Effector memory CD8-positive, alpha-beta T cell (primary cell): ENCODE measurements at regions not wholly inside any gene's neighbourhood (a gene's known extent, or its start where the extent isn't known, plus 50 kb on each side); places are given as distances from the start of the nearest gene placed in this dataset.
"Not testable (repeated sequence)": the region's sequence is repeated elsewhere in the genome, so short reads cannot be mapped to it uniquely, and the experiment has no call there.

Experiments used
- ATAC-seq: fragments of 150-1000 bp; cut with Tn5 transposase; replicated peaks from 2 replicates; pipeline ENCODE4 v1.10.0; 2021; ENCODE audit warnings: mild to moderate bottlenecking, moderate library complexity
- DNase-seq, 3 experiments: peaks; one replicate each; pipeline ENCODE4 v3.0.0; 2021
- H3K27ac Mint-ChIP-seq, 2 donors: one replicate each; pipeline ENCODE4 v1.8.0; 2022; ENCODE audit warnings: mild to moderate bottlenecking in 2 of 2, mixed read lengths in 2 of 2, moderate library complexity in 2 of 2
- H3K27me3 Mint-ChIP-seq, 2 donors: one replicate each; pipeline ENCODE4 v1.8.0; 2022; ENCODE audit warnings: mixed read lengths in 2 of 2
- H3K36me3 Mint-ChIP-seq: one replicate; pipeline ENCODE4 v1.8.0; 2022; ENCODE audit warnings: mild to moderate bottlenecking, moderate library complexity, mixed read lengths; ENCODE audit not compliant: insufficient read depth
- H3K4me1 Mint-ChIP-seq, 2 donors: one replicate each; pipeline ENCODE4 v1.8.0; 2022; ENCODE audit warnings: low read depth in 2 of 2, mixed read lengths in 2 of 2
- H3K4me3 Mint-ChIP-seq, 2 donors: one replicate each; pipeline ENCODE4 v1.8.0; 2022; ENCODE audit warnings: mild to moderate bottlenecking in 2 of 2, mixed read lengths in 2 of 2, moderate library complexity in 2 of 2
- H3K9me3 Mint-ChIP-seq, 2 donors: one replicate each; pipeline ENCODE4 v1.8.0; 2022; ENCODE audit warnings: mixed read lengths in 2 of 2

DNA sequence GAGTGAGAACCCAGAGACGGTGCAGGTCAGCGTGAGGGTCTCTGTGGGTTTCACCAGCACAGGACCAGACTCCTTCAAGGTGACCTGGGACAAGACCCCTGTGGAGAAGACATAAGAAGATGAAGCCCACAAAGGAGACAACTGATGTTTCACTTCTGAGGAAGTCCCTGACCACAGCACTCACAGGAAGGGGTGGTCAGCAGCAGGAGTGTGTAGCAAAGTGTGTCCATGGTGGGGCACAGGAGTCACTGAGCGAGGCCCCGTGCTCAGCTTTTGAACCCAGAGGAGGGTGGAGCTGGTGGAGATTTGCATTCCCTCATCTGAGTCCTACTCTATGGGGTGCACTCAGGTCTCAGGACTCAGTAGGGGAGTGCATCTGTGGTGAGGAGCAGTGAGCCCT, 775.2 kb downstream of the TMEM121 start:
- not testable (repeated sequence) for DNase-seq, H3K4me1 Mint-ChIP-seq, H3K9me3 Mint-ChIP-seq, ATAC-seq, H3K27ac Mint-ChIP-seq, H3K4me3 Mint-ChIP-seq, H3K36me3 Mint-ChIP-seq
- H3K27me3 Mint-ChIP-seq = peaks cover 26 to 67% of the 10 kb centered on the region in 2 donors

DNA sequence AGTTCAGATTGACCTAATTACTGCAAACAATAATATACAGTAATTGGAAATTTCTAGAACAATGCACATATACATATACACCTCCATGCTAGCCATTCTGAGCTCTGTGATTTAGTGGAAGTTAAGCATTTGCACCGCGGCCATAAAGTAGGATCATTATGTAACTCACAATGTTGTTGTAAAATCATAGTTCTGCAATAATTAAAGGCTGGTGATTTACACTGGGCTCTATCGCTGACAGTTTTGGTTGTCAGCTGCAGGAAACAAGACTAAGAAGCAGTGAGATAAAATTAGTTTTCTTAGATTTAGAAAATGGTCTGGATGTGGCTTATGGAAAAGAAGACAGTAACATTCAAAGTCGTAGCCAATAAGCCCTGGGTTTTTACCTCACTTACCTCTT, 776.3 kb downstream of the TMEM121 start:
- no peak for DNase-seq
- H3K27ac Mint-ChIP-seq = no peak overlapping the region
- H3K27me3 Mint-ChIP-seq = peaks cover 21 to 58% of the 10 kb centered on the region in 2 donors

DNA sequence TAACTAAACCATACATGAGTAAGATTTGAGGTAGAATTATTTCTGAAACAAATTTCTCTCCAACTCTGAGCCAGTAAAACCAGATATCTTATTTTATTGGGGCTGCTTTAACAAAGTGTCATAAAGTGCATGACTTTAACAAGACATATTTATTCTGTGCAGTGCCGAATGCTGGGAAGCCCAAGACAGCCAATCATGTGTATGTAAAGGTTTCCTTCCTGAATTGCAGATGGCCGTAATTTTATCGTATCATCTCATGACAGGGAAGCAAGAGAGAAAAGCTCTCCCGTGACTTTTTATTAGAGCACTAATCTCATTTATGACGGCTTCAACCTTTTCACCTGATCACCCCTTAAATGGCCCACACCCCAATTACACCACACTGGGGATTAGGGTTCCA, 777.9 kb downstream of the TMEM121 start:
- H3K27ac Mint-ChIP-seq = no peak overlapping the region
- ATAC-seq = no peak

More for the DNA sequence above, 776.3 kb downstream of the TMEM121 start:
- Mint-ChIP-seq H3K9me3 (no peaks in the 10 kb centered on the region), H3K36me3 (peaks cover 2% of the 10 kb centered on the region), H3K4me3 (no peak overlapping the region), H3K4me1 (peaks cover 0 to 12% of the 10 kb centered on the region in 2 donors)
- no peak for ATAC-seq

DNA sequence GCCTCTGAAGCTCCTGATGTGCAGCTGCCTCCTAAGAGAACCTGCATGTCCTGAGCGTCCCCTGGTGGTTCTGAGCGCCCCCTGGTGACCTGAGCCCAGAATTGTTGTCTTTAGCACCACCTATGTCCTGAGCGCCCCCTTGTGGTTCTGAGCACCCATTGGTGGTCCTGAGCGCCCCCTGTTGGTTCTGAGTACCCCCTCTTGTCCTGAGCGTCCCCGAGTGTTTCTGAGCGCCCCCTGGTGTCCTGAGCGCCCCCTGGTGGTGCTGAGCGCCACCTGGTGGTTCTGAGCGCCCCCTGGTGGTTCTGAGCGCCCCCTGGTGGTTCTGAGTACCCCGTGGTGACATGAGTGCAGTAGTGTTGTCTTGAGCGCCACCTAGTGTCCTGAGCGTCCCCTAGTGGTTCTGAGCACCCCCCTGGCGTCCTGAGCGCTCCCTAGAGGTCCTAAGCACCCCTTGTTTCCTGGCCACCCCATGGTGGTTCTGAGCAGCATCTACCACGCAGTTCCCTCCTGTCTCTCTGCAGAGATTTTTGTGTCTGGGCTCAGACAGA, 782.5 kb downstream of the TMEM121 start:
- no peaks in the 10 kb centered on the region for H3K9me3 Mint-ChIP-seq
- DNase-seq (peak; percentile 54 to 65 (median 60)), ATAC-seq (peak; percentile 89)
- H3K27me3 Mint-ChIP-seq = peaks cover 20 to 60% of the 10 kb centered on the region in 2 donors
- peak overlapping the region in 1 of 2 donors; percentile 23 for H3K27ac Mint-ChIP-seq
- H3K4me3 Mint-ChIP-seq = no peak overlapping the region
- peaks cover 8% of the 10 kb centered on the region for H3K36me3 Mint-ChIP-seq
- H3K4me1 Mint-ChIP-seq = peaks cover 0 to 7% of the 10 kb centered on the region in 2 donors

More for the DNA sequence above, 777.9 kb downstream of the TMEM121 start:
- Mint-ChIP-seq H3K27me3 (peaks cover 9 to 51% of the 10 kb centered on the region in 2 donors), H3K9me3 (no peaks in the 10 kb centered on the region), H3K4me3 (no peak overlapping the region), H3K36me3 (peaks cover 8% of the 10 kb centered on the region), H3K4me1 (peaks cover 0 to 15% of the 10 kb centered on the region in 2 donors)
- DNase-seq = no peak

DNA sequence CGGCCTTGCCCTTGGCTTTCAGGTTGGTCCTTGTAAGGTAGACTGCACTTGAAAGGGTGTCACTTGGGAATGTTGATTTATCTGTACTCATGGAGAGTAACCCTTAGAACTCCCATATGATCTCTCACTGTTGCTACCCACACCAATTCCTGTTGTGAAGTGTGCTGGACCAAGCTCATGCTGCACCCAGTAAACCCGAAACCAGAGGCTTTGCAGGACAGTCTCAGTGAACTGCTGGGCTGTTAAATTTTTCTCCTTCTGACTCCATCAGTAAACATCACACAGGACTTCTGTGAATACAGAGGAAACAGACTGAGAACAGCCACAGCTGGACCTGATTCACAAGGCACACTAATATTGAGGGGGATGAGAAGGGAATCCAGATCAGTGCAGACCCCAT, 783.0 kb downstream of the TMEM121 start:
- H3K9me3 Mint-ChIP-seq = no peaks in the 10 kb centered on the region
- H3K27ac Mint-ChIP-seq = peak overlapping the region in 1 of 2 donors; percentile 23
- DNase-seq (no peak), ATAC-seq (no peak)
- H3K27me3 Mint-ChIP-seq = peaks cover 20 to 62% of the 10 kb centered on the region in 2 donors
- no peak overlapping the region for H3K4me3 Mint-ChIP-seq
- H3K4me1 Mint-ChIP-seq = peaks cover 0 to 7% of the 10 kb centered on the region in 2 donors
- H3K36me3 Mint-ChIP-seq = peaks cover 8% of the 10 kb centered on the region

DNA sequence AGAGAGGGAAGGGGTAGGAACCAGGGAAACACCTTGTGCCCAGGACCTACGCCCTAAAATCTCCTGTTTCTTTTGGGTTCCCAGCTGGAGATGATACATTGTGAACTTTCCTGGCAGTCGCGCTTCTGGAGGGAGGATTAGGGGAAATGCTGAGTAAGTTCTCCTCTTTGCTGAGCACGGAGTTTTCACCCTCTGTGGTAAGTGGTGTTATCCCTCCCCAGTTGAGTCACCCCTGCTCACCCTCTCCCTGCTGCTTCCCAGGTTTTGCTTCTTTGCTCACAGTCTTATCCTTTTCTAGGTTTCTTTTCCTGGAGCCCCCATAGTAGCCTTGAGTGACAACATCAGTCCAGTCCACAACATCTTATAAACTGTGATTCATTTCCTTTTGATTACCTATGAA, 789.1 kb downstream of the TMEM121 start:
- Mint-ChIP-seq H3K4me3 (no peak overlapping the region), H3K4me1 (no peaks in the 10 kb centered on the region), H3K27me3 (peaks cover 0 to 62% of the 10 kb centered on the region in 2 donors), H3K36me3 (no peaks in the 10 kb centered on the region), H3K9me3 (no peaks in the 10 kb centered on the region), H3K27ac (no peak overlapping the region)
- no peak for DNase-seq
- ATAC-seq = no peak

DNA sequence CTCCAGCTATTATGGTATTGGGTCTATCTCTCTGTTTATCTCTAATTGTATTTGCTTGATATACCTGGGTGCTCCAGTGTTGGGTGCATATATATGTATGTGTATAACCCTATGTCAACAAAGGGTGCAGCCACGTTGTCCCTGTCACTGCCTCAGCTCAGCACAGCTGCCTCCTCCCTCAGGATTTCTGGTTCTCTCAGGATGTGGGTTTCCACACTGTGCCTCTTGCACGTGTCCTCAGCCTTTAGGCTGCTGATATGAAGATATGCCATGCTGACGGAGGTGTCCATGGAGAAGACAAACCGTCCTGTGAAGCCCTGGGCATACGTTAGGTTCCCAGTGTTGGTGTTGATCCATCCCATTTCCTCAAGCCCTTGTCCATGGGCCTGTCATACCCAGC, 791.2 kb downstream of the TMEM121 start:
- no peak overlapping the region for H3K27ac Mint-ChIP-seq
- H3K4me1 Mint-ChIP-seq = no peaks in the 10 kb centered on the region
- ATAC-seq = no peak
- no peaks in the 10 kb centered on the region for H3K9me3 Mint-ChIP-seq
- no peaks in the 10 kb centered on the region for H3K36me3 Mint-ChIP-seq
- peaks cover 15 to 62% of the 10 kb centered on the region in 2 donors for H3K27me3 Mint-ChIP-seq
- no peak overlapping the region for H3K4me3 Mint-ChIP-seq
- DNase-seq = no peak

DNA sequence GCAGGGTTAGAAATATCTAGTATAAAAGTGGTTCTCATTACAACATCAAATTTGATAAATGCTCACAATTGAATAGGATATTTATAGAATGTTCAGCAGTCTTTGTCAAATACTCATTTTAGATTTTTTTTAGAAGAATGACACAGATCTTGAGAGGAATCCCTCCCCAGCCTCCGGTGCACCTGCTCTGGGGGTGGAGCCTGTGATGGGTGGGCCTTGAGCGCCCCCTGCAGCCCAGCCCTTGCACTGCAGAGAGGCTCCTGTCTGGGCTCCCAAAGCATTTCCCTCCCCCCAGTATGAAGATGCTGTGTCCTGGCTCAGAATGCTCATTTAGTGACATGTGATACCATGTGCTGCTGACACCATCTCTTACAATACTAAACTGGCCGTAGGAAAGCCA, 792.3 kb downstream of the TMEM121 start:
- ATAC-seq (no peak), DNase-seq (peak; percentile 15 to 34 (median 29))
- H3K27ac Mint-ChIP-seq = no peak overlapping the region
- H3K4me3 Mint-ChIP-seq = no peak overlapping the region
- no peaks in the 10 kb centered on the region for H3K9me3 Mint-ChIP-seq
- H3K27me3 Mint-ChIP-seq = peaks cover 20 to 68% of the 10 kb centered on the region in 2 donors
- H3K36me3 Mint-ChIP-seq = no peaks in the 10 kb centered on the region
- H3K4me1 Mint-ChIP-seq = no peaks in the 10 kb centered on the region

DNA sequence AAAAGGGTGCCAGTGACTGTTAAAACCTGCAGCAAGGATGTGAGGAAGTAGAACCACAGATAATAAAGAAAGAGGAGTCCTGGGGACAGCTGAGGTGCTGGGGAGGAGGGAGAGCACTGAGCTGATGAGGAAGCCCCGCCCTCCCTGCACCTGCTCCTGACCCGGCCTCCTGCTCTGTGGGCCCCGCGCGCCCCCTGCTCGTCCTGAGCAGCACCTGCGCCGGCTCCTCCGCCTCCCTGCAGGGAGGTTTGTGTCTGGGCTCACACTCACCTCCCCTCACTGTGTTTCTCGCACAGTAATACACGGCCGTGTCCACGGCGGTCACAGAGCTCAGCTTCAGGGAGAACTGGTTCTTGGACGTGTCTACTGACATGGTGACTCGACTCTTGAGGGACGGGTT, 797.6 kb downstream of the TMEM121 start:
- H3K4me3 Mint-ChIP-seq, H3K4me1 Mint-ChIP-seq, H3K9me3 Mint-ChIP-seq, H3K27ac Mint-ChIP-seq, ATAC-seq, DNase-seq, H3K36me3 Mint-ChIP-seq: not testable (repeated sequence)
- peaks cover 26 to 84% of the 10 kb centered on the region in 2 donors for H3K27me3 Mint-ChIP-seq

DNA sequence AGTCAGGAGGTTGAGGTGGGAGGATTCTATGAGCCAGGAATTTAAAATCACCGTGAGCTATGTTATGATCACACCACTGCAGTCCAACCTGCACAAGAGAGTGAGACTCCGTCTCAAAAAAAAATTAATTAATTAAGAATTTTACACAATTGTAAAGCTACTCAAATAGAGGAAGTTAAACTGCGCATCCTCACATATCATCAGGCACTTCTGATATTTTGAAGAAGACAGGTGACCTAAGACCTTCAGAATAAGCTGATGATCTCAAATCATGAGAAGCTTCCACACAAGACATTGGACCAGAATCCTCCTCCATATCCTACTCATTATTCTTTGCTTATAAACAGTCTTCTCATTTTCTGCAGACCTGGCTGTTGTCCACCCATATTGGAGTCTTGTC, 800.9 kb downstream of the TMEM121 start:
- Mint-ChIP-seq H3K4me3 (no peak overlapping the region), H3K4me1 (no peaks in the 10 kb centered on the region), H3K27me3 (peaks cover 28 to 92% of the 10 kb centered on the region in 2 donors), H3K27ac (no peak overlapping the region), H3K9me3 (no peaks in the 10 kb centered on the region), H3K36me3 (no peaks in the 10 kb centered on the region)
- no peak for ATAC-seq
- DNase-seq = no peak

DNA sequence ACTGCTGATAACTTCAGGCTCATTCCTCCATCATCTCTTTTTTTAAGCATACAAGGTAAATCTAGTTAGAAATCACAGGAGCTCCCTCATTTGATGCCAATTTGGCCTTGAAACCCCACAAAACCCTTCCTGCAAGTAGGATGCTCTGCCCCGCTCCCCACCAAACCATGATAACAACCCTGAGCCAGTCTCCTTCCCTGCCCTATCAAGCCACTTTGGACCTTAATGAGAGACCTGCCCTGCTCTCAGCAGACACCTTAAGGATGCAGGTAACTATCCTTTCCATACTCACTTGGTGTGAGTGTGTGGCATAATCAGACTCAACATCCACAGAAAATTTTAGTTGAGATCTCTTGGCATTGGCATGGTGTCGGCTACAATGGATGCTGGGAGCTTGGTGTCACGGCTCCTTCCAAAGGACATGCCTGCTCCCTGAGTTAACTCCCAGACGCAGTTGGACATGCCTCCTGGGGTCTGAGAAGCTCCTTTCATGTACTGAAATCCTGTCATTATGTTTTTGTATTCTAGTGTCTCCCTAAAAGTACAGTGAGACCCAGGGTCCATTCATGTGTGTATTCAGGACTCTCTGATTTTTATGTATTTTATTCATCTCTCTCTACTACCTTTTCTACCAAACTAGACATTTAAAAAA, 801.4 kb downstream of the TMEM121 start:
- H3K36me3 Mint-ChIP-seq, H3K9me3 Mint-ChIP-seq, DNase-seq, H3K27ac Mint-ChIP-seq, ATAC-seq, H3K4me3 Mint-ChIP-seq, H3K4me1 Mint-ChIP-seq: not testable (repeated sequence)
- peaks cover 22 to 86% of the 10 kb centered on the region in 2 donors for H3K27me3 Mint-ChIP-seq

DNA sequence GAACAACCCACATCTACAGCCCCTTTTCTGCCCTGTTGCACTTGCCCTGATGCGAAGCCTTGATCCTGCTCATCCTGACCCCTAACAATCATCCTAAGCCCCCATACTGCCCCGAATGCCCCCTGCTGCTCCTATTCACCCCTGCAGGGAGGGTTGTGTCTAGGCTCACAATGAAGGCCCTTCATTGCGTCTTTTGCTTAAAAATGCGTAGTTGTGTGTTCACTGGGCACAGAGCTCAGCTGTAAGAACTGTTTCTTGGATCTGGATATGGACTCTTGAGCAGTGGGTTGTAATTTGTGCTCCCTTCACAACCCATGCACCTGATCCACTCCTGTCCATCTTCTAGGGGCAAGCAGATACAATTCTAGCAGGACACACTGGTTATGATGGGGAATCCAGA, 802.9 kb downstream of the TMEM121 start:
- H3K36me3 Mint-ChIP-seq, H3K4me3 Mint-ChIP-seq, H3K9me3 Mint-ChIP-seq, ATAC-seq, H3K27ac Mint-ChIP-seq, DNase-seq, H3K4me1 Mint-ChIP-seq: not testable (repeated sequence)
- peaks cover 20 to 72% of the 10 kb centered on the region in 2 donors for H3K27me3 Mint-ChIP-seq

DNA sequence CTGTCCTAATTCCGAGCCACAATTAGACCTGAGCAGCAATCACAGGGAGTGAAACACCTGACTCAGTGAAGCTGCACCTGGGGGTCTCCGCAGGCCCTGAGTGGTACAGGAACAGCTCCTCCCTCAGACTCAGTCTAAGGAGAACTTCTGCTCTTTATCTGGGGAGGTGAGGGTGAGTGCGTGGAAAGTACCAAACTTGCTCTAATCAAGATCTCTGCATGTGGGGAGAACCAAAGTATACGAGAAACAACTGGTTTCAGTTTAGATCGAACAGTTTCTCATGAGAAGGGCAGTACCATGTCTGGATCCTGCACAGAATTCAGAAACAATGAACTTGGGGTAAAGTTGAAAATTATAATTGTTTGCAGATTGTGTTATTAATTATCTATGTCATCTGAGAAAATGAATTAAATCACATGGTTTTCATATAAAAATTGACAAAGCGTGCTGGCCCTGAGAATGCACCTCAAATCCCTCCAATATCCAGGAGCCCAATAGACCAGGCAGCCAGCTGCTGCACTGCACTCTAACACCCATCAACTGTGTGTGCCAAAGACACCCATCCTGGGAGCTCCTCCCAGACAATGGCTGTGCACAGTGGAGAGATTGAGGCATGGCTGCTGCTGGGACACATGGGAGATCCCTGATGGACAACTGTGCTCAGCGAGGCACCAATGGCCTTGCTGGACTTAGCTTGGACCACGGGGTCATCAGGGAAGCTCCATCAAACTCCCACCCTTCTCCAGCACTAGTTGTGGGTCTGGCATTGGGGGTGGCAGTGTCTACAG, 803.8 kb downstream of the TMEM121 start:
- peaks cover 20 to 64% of the 10 kb centered on the region in 2 donors for H3K27me3 Mint-ChIP-seq
- not testable (repeated sequence) for H3K27ac Mint-ChIP-seq, DNase-seq, H3K36me3 Mint-ChIP-seq, H3K9me3 Mint-ChIP-seq, H3K4me3 Mint-ChIP-seq, ATAC-seq, H3K4me1 Mint-ChIP-seq
